GM19468 (cell line): ENCODE measurements at regions not wholly inside any gene's neighbourhood (a gene's known extent, or its start where the extent isn't known, plus 50 kb on each side); places are given as distances from the start of the nearest gene placed in this dataset.

Experiments
- ATAC-seq: cut with Tn5 transposase; IDR thresholded peaks from one replicate; pipeline ENCODE4 v1.9.1; 2021; ENCODE audit warnings: mild to moderate bottlenecking, moderate library complexity, moderate number of reproducible peaks; ENCODE audit not compliant: unreplicated experiment; ENCODE audit errors: extremely low read depth

DNA sequence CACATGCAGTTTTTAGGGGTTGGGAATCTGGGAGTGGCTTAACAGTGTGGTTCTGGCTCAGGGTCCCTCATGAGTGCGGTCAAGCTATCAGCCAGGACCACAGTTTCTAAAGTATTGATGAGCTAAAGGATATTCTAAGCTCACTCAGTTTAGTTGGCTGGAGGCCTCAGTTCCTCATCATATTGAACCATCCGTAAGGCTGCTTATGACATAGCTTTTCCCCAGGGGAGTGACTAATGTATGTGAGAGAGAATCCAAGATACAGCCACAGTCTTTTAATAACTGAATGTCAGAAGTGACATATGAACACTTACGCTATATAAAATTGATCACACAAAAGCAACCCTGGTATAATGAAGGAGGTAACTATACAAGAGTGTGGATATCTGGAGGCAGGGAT, 245.3 kb downstream of the POLR1F start:
- no peak for ATAC-seq

GRCh38 chr7:19455623-19456022, 253.2 kb downstream of the POLR1F start:
- ATAC-seq, result no peak

GRCh38 chr7:19448091-19448490, 260.7 kb downstream of the POLR1F start:
- ATAC-seq, result no peak

DNA sequence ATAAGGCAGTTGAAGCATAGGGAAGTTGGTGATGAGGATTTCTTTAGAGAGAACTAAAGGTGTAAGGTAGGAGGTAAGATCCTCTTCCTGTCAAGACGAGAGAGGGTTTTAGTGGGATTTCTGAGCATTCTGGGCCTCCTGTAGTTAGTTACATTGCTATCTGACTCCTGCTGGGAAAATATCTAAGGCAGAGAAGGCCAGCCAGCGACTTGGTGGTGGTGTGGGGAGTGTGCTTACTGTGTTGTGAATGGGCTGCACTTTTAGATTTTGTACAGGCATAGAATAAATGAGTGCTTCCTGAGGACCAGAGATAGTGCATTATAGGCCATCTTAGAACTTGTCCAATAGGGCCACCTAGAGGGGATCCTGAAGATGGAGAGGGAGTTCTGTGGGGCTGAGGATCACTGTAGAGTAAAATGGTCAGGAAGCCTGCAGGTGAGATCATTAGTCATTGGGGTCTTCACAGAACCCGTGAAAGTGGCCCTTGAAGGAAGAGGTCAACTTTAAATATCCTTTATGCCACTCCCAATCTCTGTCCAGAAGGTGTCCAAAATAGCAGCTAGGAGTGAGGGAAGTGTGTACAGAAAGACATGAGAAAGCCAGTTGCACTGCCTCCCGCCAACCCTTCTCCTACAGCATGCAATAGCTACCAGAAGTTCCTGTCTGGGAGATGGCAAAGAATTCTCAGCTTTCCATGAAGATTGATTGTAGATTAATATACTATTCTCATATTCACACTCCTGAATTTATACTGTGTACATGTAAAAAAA, 266.6 kb downstream of the POLR1F start:
- ATAC-seq, result no peak

DNA sequence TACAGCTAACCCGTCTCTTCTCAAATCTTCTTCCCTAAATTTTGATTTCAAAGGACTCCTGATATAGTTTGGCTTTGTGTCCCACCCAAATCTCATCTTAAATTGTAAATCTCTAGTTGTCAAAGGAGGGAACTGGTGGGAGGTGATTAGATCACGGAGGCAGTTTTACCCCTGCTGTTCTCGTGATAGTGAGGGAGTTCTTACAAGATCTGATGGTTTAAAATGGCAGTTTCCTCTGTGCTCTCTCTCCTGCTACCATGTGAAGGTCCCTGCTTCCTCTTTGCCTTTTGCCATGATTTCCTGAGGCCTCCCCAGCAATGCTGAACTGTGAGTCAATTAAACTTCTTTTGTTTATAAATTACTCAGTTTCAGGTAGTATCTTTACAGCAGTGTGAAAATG, 269.3 kb downstream of the POLR1F start:
- no peak for ATAC-seq

DNA sequence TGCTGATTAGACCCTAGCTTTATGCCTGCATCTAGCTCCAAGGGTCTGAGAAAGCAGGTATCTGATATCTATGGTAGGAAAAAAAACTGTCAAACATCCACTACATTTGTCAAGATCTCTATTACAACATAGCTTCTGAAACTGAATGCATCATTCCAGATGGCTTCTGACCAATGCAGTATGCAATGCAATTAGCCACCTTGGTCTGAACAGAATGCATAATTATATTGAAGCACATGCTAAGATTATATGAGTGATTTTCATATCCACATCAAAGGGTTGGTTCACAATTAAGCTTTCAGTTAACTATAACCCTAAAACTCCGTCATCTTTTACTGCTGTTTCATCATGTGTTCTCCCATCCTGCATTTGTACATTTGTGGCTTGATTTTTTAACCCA, 271.4 kb downstream of the POLR1F start:
- ATAC-seq, result no peak

DNA sequence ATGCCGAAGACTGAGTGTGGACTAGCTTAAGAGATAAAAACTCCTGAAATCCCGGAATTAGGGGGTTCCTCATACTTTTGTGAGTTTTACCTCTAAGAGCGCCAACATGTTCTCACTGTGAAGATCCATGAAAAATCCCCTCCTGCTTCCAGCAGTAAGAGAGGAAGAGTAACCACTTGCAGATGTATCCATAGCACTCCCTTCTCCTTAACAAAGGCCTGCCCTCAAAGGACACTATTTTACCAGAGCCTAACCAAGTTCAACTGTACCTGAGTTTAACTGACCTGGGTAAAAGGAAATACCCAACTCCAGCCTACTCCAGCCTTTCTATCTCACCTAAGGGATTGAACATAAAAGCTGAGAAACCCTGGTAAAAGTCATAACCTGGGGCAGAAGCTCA, 280.9 kb downstream of the POLR1F start:
- ATAC-seq, result no peak

DNA sequence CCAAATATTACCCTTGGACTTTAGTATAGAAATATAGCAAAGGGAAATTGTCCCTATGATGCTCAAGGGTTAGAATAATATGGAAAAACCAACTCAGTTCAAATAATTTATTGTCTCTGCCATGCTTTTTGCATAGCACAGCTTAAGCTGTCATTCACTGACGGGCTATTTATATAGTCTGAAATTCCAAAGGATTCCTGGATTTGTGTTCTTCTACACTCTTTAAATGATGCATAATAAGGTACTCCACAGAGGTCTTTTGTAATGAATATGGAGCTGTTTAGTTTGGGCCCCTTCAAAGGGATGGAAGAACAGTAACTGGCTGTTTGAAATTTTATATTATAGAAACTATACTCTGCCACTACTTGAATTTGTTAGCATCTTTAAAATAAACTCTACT, 276.6 kb upstream of the FERD3L start:
- ATAC-seq, result no peak

- ATAC-seq, result no peak
Observed at GRCh38 chr7:19417231-19417630, 272.0 kb upstream of the FERD3L start.

DNA sequence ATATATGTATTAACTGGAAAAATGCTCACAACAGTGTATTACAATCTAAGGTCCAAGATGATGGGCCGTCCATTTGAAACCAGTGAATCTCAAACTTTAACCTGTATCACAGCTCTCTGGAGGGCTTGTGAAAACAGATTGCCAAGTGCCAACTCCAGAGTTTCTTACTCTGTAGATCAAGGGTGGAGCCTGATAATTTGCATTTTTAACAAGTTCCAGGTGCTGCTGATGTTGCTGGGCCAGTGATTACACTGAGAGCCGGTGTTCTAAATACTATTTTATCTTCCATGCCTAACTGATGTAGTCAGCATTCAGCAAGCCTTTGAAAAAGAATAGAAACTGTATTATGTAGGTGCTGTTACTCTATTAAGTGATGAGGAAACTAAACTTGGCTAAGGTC, 269.9 kb upstream of the FERD3L start:
- ATAC-seq, result no peak

GRCh38 chr7:19413443-19413965, 268.3 kb upstream of the FERD3L start:
- no peak for ATAC-seq

DNA sequence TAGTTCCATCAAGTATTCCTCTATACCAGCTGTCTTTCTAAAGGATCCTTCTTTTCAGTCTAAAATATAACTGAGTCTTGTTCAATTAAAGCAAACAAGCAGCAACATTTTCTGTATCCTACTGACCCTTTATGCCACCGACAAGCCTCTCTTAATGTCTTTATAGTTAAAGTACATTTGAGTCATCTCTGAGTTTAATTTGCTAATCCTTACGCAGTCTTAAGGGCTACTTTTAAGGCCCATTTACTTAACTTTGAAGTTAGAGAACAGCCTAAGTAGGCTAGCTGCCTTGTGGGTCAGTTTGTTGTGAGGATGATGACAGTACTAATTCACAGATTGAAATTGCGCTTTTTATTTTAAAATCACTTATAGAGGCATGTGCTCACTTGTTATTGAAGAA, 265.5 kb upstream of the FERD3L start:
- ATAC-seq, result no peak

DNA sequence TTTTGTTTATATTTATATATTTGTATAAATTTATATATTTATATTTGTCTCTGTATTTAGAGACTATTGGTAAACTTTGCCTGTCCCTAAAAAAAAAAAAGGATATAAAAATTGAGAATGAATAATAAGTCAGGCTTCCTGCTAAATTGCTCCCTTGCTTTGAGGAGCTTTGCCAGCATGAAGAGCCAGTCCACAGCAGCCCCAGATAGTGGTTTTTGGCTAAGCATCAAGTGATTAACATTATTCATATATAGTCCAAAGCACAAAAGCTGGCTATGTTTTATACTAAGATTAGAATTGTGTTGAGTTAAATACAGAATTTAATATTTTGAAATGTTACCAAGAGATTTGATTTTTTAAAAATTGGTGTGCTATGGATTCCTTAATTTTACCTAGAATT, 264.9 kb upstream of the FERD3L start:
- ATAC-seq, result no peak

DNA sequence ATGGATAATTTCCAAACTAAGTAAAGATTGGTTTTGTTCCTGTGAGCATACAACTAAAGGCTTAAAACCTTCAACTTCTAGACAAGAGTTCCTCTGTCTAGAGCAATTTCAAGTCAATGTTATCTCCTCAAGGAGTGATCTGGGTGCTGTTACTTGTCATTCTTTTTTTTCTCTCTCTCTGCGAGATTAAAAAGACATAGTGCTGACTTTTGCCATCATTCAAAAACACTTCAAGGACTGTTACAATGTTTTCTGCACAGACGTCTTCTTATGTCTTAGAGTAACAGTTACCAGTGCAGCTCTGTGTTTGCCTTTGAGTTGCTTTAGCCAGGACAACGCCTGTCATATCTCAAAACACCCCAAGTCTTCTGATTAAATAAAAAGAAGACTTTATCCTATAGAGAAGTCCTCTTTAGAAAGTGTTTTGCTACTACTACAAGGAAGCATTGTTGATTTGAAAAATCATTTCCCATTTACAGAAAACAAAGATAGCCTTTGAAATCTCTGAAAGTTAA, 263.5 kb upstream of the FERD3L start:
- ATAC-seq, result no peak

- no peak for ATAC-seq
Observed at GRCh38 chr7:19407270-19407669, 262.0 kb upstream of the FERD3L start.

DNA sequence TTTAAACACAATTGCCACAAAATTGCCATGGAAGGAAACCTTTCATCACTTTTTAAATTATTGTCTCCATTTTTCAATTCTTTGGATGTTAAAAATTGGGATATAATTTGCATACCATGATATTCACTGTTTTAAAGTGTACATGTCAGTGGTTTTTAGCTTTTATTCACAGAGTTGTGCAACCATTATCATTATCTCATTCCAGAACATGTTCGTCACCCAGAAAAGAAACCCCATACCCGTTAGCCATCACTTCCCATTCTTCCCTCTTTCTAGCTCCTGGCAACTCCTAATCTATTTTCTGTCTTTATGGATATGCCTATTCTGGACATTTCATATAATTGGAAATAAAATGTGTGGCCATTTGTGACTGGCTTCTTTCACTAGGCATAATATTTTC, 260.3 kb upstream of the FERD3L start:
- no peak for ATAC-seq

DNA sequence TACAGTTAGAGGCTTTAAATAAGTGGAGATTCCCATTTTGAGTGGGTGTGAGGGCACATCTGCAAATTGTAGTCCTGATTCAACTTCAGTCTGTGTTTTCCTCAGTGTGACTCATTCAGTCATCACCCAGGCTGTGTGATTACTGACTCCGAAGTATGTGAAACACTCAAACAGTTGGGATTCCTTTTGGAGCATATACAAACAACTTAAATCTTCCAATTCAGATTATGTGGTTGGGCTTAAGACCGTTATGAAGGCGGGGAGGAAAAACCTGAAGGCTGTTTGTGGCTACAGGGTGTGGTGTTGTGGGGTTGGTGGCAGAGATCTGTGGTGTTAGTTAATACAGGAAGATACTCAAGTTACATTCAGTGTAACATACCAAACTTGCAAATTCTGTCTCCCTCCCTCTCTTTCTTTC, 259.7 kb upstream of the FERD3L start:
- ATAC-seq, result no peak

- no peak for ATAC-seq
Observed at GRCh38 chr7:19403691-19404090, 258.5 kb upstream of the FERD3L start.

DNA sequence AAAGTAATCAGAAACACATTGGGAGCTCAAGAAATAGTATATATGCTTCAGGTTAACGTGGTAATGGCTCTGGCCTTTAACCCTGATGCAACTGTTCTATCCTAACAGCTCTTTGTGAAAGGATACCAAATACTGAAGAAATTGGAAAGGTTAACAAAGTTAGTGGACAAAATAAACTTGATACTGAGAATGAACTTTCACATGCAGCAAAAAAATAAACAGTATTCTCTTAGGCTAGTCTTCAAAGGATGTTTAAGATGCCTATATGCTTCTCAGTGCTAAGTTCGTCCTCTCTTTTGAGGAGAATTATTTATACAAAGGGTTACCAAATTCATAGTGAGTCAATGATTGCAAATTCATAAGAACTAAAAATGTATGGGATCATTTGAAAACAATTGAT, 256.2 kb upstream of the FERD3L start:
- no peak for ATAC-seq

DNA sequence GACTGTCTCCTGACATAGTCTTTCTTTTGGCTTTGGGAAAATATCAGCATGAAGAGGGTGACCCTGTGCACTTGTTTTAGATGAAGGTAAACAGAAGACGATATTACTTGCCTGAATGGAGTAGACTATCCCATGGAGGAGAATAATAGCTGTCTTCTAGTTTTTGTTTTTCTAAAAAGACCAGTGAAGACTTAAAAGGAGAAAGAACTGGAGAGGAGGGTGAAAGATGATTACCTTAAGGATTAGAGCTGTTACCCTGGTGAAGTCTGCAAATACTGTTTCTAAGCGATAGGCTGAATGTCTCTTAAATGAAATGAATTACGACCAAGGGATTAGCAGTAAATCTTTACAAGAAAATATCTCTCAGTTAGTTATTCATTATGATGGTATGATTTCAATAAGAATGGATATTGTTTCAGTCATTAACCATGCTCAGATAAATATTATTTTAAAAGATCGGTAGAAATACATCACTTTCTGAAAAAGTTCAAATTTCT, 255.6 kb upstream of the FERD3L start:
- no peak for ATAC-seq

DNA sequence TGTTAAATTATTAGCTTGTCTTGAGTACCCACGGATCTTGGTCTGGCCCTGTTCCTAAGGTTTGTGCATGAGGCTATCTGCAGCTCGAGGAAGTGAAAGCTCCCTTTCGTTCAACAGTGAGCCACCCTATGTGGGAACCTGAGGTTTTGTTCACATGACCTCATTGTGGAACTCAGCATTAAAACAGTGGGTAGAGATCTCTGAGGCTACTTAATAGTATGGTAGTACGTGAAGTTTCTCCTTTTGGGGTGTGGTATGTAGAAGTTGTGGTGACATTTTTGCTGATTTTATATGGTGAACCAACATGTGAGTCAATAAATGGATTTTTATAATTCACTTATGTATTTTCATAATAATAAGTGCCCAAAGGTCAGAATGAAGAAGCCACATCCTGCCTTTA, 252.7 kb upstream of the FERD3L start:
- peak; percentile 77 for ATAC-seq

DNA sequence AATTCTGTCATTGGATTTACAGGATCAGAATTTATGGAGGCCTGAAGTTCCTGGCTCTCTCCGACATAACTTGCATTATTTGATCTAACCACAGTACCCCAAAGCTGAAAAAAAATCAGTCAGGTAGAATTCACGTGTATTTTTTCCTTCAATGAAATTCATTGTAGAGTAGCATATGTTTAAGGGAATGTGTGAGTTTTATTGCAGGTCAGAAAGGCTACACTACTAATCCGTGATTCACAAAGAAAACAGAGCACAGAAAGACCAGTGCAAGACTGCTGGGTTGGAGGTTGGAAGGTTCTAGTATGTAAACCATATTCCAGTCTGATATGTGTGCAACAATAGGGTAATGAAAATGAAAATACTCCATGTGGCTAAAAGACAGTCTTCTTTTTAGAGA, 247.0 kb upstream of the FERD3L start:
- no peak for ATAC-seq
